GM12874 (cell line): ENCODE measurements at regions not wholly inside any gene's neighbourhood (a gene's known extent, or its start where the extent isn't known, plus 50 kb on each side); places are given as distances from the start of the nearest gene placed in this dataset.

ENCODE experiments used
- CTCF ChIP-seq: IDR thresholded peaks from 2 replicates; pipeline ENCODE4 v1.5.1; 2011; ENCODE audit warnings: low read depth, mild to moderate bottlenecking, control low read depth, low read length, moderate library complexity; ENCODE audit not compliant: insufficient read depth

GRCh38 chr9:117496307-117496706 is 81.5 kb upstream of the ASTN2 start:
- no peak for TF ChIP-seq CTCF

GRCh38 chr9:117494401-117495090 is 79.7 kb upstream of the ASTN2 start:
- TF ChIP-seq CTCF = no peak

- no peak for TF ChIP-seq CTCF
Observed at GRCh38 chr9:117492476-117492875, 77.6 kb upstream of the ASTN2 start.

GRCh38 chr9:117491491-117491890 is 76.6 kb upstream of the ASTN2 start:
- no peak for TF ChIP-seq CTCF

- no peak for TF ChIP-seq CTCF
Observed at GRCh38 chr9:117490199-117490598, 75.3 kb upstream of the ASTN2 start.

- TF ChIP-seq CTCF = no peak
Observed at GRCh38 chr9:117488659-117489058, 73.8 kb upstream of the ASTN2 start.

GRCh38 chr9:117487555-117488175 is 72.8 kb upstream of the ASTN2 start:
- TF ChIP-seq CTCF = peak; percentile 98
